ENCODE measurements at regions not wholly inside any gene's neighbourhood (a gene's known extent, or its start where the extent isn't known, plus 50 kb on each side); places are given as distances from the start of the nearest gene placed in this dataset.
"Not testable (repeated sequence)": the region's sequence is repeated elsewhere in the genome, so short reads cannot be mapped to it uniquely, and the experiment has no call there.

- no peak for DNase-seq
Observed at GRCh38 chr10:119996944-119997343, 104.4 kb downstream of the SEC23IP start.

GRCh38 chr10:119997429-119997828 lies 104.9 kb downstream of the SEC23IP start:
- DNase-seq, result no peak

GRCh38 chr10:120002785-120003184 lies 110.3 kb downstream of the SEC23IP start:
- no peak for DNase-seq

- DNase-seq, result no peak
Observed at GRCh38 chr10:120005207-120006201, 113.0 kb downstream of the SEC23IP start.

- no peak for DNase-seq
Observed at GRCh38 chr10:120007261-120007660, 114.7 kb downstream of the SEC23IP start.

- DNase-seq, result no peak
Observed at GRCh38 chr10:120011359-120012130, 119.0 kb downstream of the SEC23IP start.

GRCh38 chr10:120012131-120012400 lies 119.5 kb downstream of the SEC23IP start:
- no peak for DNase-seq

- no peak for DNase-seq
Observed at GRCh38 chr10:120012566-120012965, 120.0 kb downstream of the SEC23IP start.

- no peak for DNase-seq
Observed at GRCh38 chr10:120014031-120014430, 121.5 kb downstream of the SEC23IP start.

GRCh38 chr10:120015064-120015463 lies 122.5 kb downstream of the SEC23IP start:
- no peak for DNase-seq

GRCh38 chr10:120016906-120017305 lies 124.4 kb downstream of the SEC23IP start:
- DNase-seq, result no peak

- no peak for DNase-seq
Observed at GRCh38 chr10:120017733-120018417, 125.3 kb downstream of the SEC23IP start.

- DNase-seq, result no peak
Observed at GRCh38 chr10:120018695-120019094, 126.2 kb downstream of the SEC23IP start.

- no peak for DNase-seq
Observed at GRCh38 chr10:120019568-120019967, 127.0 kb downstream of the SEC23IP start.

GRCh38 chr10:120022357-120022756 lies 129.8 kb downstream of the SEC23IP start:
- no peak for DNase-seq

GRCh38 chr10:120034236-120034635 lies 141.7 kb downstream of the SEC23IP start:
- DNase-seq, result no peak

GRCh38 chr10:120039046-120039445 lies 146.5 kb downstream of the SEC23IP start:
- DNase-seq, result no peak

- DNase-seq, result no peak
Observed at GRCh38 chr10:120039826-120040225, 147.3 kb downstream of the SEC23IP start.

GRCh38 chr10:120041807-120042559 lies 149.5 kb downstream of the SEC23IP start:
- DNase-seq, result no peak

- no peak for DNase-seq
Observed at GRCh38 chr10:120042705-120043104, 150.2 kb downstream of the SEC23IP start.

GRCh38 chr10:120047373-120047772 lies 154.8 kb downstream of the SEC23IP start:
- not testable (repeated sequence) for DNase-seq

- no peak for DNase-seq
Observed at GRCh38 chr10:120047926-120048325, 155.4 kb downstream of the SEC23IP start.

GRCh38 chr10:120048391-120048790 lies 155.9 kb downstream of the SEC23IP start:
- no peak for DNase-seq

All from NK-92 treated with Interleukin-12 subunit alpha and Interleukin-12 subunit beta, amount 100 ng/mL, for 24 hours (cell line).